Central memory CD4-positive, alpha-beta T cell (primary cell): ENCODE measurements at regions not wholly inside any gene's neighbourhood (a gene's known extent, or its start where the extent isn't known, plus 50 kb on each side); places are given as distances from the start of the nearest gene placed in this dataset.

Experiments
- DNase-seq: peaks from one replicate; pipeline ENCODE4 v3.0.0; 2022

GRCh38 chr10:131638049-131638879 lies 262.5 kb upstream of the PPP2R2D start:
- no peak for DNase-seq

GRCh38 chr10:131638880-131639278 lies 261.9 kb upstream of the PPP2R2D start:
- DNase-seq, result no peak

- DNase-seq, result no peak
Observed at GRCh38 chr10:131640045-131640644, 260.7 kb upstream of the PPP2R2D start.

- no peak for DNase-seq
Observed at GRCh38 chr10:131641231-131641630, 259.6 kb upstream of the PPP2R2D start.

GRCh38 chr10:131641898-131642297 lies 258.9 kb upstream of the PPP2R2D start:
- no peak for DNase-seq

GRCh38 chr10:131642966-131643365 lies 257.8 kb upstream of the PPP2R2D start:
- no peak for DNase-seq

- no peak for DNase-seq
Observed at GRCh38 chr10:131644289-131644688, 256.5 kb upstream of the PPP2R2D start.

GRCh38 chr10:131644864-131645658 lies 255.7 kb upstream of the PPP2R2D start:
- no peak for DNase-seq

GRCh38 chr10:131645756-131646155 lies 255.1 kb upstream of the PPP2R2D start:
- DNase-seq, result no peak

- no peak for DNase-seq
Observed at GRCh38 chr10:131646551-131647525, 254.0 kb upstream of the PPP2R2D start.

- no peak for DNase-seq
Observed at GRCh38 chr10:131647789-131648188, 253.0 kb upstream of the PPP2R2D start.

GRCh38 chr10:131648386-131649020 lies 252.3 kb upstream of the PPP2R2D start:
- no peak for DNase-seq

GRCh38 chr10:131649617-131650016 lies 251.2 kb upstream of the PPP2R2D start:
- no peak for DNase-seq

GRCh38 chr10:131650169-131650705 lies 250.6 kb upstream of the PPP2R2D start:
- DNase-seq, result no peak

- DNase-seq, result no peak
Observed at GRCh38 chr10:131650771-131651673, 249.8 kb upstream of the PPP2R2D start.

GRCh38 chr10:131651674-131652437 lies 249.0 kb upstream of the PPP2R2D start:
- DNase-seq, result no peak

- DNase-seq, result no peak
Observed at GRCh38 chr10:131652438-131653139, 248.2 kb upstream of the PPP2R2D start.

- no peak for DNase-seq
Observed at GRCh38 chr10:131653140-131653539, 247.7 kb upstream of the PPP2R2D start.
